GM10248 (cell line): ENCODE measurements at regions not wholly inside any gene's neighbourhood (a gene's known extent, or its start where the extent isn't known, plus 50 kb on each side); places are given as distances from the start of the nearest gene placed in this dataset.
A peak's percentile ranks its signal among the peaks of the same experiment; 100 is the strongest.

Source experiments
- CTCF ChIA-PET: fragments of 300-600 bp; sonication (Branson Sonifier 250); formaldehyde crosslinking; extraction: SDS; loops from one replicate; lab custom pipeline; 2021; ENCODE audit warnings: antibody characterized with exemption; lab: Yijun Ruan, JAX
- POLR2A ChIA-PET: fragments of 350-650 bp; sonication (Branson Sonifier 250); formaldehyde crosslinking; extraction: SDS; loops from one replicate; lab custom pipeline; 2020; ENCODE audit warnings: antibody characterized with exemption; lab: Yijun Ruan, JAX
- DNase-seq: peaks from one replicate; pipeline ENCODE4 v3.0.0; 2012; ENCODE audit errors: extremely low spot score
- CTCF ChIP-seq: IDR thresholded peaks from 2 replicates; pipeline ENCODE4 v1.5.1; 2012; ENCODE audit warnings: mild to moderate bottlenecking, low read depth; ENCODE audit errors: extremely low read depth, missing control alignments, control extremely low read depth

GRCh38 chr18:67117804-67118203 lies 398.7 kb downstream of the DSEL start:
- ChIA-PET CTCF (no interaction called here), POLR2A (no interaction called here)
- TF ChIP-seq CTCF: no peak
- DNase-seq: no peak

- POLR2A ChIA-PET: no interaction called here
- no peak for TF ChIP-seq CTCF
- CTCF ChIA-PET: interaction anchor here (1.0 to 1.2 kb wide), 2 partner anchors 52 to 91 kb away, joined by 3 read pairs; no protein-coding TSS in a partner anchor
- no peak for DNase-seq
These were observed 407.0 kb downstream of the DSEL start for GRCh38 chr18:67109535-67109934.

- DNase-seq: no peak
- TF ChIP-seq CTCF: no peak
- POLR2A ChIA-PET: no interaction called here
- CTCF ChIA-PET: interaction anchor here (1.0 kb wide), 1 partner anchor 52 kb away, joined by 3 read pairs; no protein-coding TSS in a partner anchor
These were observed 407.6 kb downstream of the DSEL start for GRCh38 chr18:67108894-67109293.

- TF ChIP-seq CTCF: peak; percentile 84
- ChIA-PET CTCF (interaction anchor here (0.7 to 4.7 kb wide), 14 partner anchors 9 to 112 kb away, joined by 3 to 67 read pairs (median 4); no protein-coding TSS in a partner anchor), POLR2A (no interaction called here)
- DNase-seq: peak; percentile 15
These were observed 411.7 kb downstream of the DSEL start for GRCh38 chr18:67104700-67105284.

GRCh38 chr18:67094123-67094522 lies 422.4 kb downstream of the DSEL start:
- no peak for TF ChIP-seq CTCF
- no peak for DNase-seq
- CTCF ChIA-PET: interaction anchor here (0.9 kb wide), 1 partner anchor 9 kb away, joined by 3 read pairs; no protein-coding TSS in a partner anchor
- POLR2A ChIA-PET: no interaction called here

- TF ChIP-seq CTCF: no peak
- no peak for DNase-seq
- CTCF ChIA-PET: no interaction called here
- POLR2A ChIA-PET: no interaction called here
These were observed 424.4 kb downstream of the DSEL start for GRCh38 chr18:67092141-67092540.
